NCI-H1436 treated with DMSO at 0.1 percent for 48 hours (cell line): ENCODE measurements at regions not wholly inside any gene's neighbourhood (a gene's known extent, or its start where the extent isn't known, plus 50 kb on each side); places are given as distances from the start of the nearest gene placed in this dataset.
"Not testable (repeated sequence)": the region's sequence is repeated elsewhere in the genome, so short reads cannot be mapped to it uniquely, and the experiment has no call there.

Experiments
- DNase-seq: peaks from one replicate; lab custom pipeline; 2025; lab: John Stamatoyannopoulos, UW

- no peak for DNase-seq
Measured at GRCh38 chr21:41631564-41632461, 123.9 kb upstream of the TMPRSS2 start.

- no peak for DNase-seq
Measured at GRCh38 chr21:41630917-41631316, 123.0 kb upstream of the TMPRSS2 start.

GRCh38 chr21:41630249-41630648 is 122.3 kb upstream of the TMPRSS2 start:
- no peak for DNase-seq

DNA sequence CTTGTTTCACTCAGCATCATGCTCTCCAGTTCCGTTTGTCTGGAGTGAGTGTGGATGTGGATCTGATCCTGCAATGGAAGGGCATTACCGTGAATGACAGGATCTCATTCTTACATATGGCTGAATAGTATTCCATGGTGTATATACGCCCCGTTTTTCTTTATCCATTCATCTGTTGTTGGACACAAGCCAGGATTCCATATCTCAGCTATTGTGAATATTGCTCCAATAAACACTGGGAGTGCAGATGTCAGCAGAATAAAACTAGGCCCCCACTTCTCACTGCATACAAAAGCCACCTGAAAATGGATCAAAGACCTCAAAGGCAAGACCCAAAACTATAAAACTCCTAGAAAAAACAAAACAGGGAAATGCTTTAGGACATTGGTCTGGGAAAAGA is 120.3 kb upstream of the TMPRSS2 start:
- no peak for DNase-seq

- no peak for DNase-seq
Measured at GRCh38 chr21:41627428-41627827, 119.5 kb upstream of the TMPRSS2 start.

GRCh38 chr21:41626021-41626420 is 118.1 kb upstream of the TMPRSS2 start:
- DNase-seq, result no peak

GRCh38 chr21:41625428-41625827 is 117.5 kb upstream of the TMPRSS2 start:
- no peak for DNase-seq

DNA sequence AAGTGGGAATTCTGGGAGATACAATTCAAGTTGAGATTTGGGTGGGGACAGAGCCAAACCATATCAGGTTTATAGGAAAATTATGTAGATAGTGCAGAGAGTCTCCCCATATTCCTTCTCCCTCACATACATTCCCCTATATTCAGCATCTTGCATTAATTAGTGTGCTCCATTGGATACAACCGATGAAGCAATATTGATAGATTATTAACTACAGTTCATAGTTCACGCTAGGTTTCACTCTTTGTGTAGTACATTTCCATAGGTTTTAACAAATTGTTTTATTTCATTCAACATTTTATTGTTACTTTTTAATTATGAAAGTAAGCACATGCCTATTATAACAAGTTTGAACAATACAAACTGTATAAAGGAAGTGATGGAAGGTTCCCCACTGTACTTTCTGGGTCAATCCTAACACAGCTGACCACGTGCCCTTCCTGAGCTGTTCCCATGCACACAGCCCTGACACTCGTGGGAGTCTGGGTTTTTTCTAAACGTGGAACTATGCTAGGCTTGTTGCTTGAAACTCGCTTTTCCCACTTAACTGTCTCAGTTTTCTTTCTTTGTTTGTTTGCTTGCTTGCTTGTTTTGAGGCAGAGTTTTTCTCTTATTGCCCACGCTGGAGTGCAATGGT is 116.8 kb upstream of the TMPRSS2 start:
- no peak for DNase-seq

DNA sequence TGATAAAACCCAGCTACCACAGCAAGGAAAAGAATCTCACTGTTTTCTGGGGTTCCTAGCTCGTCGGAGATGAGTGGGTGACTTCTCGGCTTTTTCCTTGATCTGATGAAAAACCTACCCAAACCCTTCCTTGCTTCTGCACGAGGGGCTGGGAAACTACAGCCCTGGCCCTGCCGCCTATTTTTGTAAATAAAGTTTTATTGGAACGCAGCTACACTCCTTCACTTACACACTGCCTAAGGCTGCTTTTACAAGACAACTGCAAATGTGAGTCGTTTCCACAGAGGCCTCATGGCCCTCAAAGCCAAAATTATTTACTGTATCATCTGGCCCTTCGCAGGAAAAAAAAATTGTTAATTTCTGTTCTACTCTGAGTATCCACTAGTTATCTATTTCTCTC is 116.0 kb upstream of the TMPRSS2 start:
- DNase-seq, result no peak

DNA sequence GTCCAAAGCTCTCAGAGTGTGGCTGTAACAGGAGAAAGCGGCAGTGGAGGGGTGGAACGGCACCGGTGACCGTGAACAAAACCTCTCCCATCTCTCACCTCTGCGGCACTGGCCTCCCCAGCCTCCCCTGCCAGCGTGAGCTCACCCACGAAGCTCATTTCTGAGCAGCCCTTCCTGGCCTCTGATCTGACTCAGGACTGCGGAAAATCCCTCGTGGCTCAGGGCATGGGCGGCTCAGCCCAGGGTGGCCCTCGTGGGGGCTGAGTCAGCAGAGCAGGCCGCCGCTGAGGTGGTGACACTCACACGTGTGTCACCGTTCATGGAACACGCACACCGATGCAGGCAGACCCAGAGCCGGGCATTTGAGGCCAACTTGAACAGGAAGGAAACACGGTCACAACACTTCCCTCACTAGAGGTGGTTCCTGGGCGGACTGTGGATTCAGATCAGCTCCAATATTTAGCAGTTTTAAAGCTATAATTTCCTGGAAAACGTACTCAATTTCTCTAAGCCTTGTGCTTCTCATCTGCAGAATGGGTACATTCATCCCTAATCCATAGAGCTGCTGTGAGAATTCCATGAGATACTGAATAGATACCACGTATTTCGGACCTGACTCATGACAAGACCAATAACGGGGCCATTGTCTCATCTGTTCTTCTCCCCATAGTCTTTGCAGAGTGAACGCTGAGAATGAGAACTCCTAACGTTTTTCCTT is 115.0 kb upstream of the TMPRSS2 start:
- DNase-seq, result no peak

DNA sequence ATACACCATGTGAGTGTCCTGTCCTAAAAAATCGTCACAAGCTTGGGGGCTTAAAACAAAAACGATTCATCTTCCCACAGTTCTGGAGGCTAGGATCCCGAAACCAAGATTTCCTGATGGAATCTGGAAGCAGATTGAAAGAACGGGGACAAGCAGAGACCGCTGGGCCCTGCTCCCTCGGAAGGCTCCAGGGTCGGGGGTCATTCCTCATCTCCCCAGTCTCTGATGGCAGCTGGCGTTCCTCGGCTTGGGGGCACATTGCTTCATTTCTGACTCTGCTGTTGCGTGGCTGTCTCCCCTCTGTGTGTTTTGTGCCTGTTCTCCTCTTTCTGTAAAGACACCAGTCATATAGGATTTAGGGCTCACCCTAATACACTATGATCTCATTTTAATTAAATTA is 114.2 kb upstream of the TMPRSS2 start:
- no peak for DNase-seq

DNA sequence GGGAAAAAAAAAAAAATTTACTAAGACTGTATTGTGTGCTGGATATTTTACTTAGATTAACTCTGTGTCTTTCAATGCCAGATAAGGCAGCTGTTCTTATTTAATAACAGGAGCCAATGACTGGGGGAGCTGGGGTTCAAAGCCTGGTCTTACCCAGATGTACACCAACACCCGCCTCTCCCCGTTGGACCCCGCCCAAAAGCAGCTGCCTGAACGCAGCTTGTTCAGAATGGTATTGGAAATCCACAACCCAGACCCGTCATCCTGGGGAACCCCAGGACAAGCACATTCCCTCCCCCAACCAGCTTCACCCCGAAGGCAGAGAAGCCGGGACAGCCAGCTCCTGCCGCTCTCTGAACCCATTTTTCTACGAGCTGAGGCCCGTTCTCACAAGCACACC is 113.6 kb upstream of the TMPRSS2 start:
- DNase-seq, result no peak

DNA sequence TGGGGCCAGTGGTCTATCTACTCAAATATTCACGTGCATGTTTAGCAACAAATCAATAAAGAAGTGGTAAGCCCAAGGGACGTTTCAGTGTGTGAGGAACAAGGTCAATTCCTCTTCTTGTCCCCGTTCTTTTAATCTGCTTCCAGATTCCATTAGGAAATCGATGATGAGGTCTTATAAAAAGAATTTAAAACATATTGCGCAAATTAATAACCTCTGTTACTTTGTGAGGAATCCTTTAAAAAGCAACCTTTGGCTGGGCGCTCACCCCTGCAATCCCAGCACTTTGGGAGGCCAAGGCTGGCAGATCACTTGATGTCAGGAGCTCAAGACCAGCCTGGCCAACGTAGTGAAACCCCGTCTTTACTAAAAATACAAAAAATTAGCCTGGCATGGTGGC is 113.0 kb upstream of the TMPRSS2 start:
- no peak for DNase-seq

DNA sequence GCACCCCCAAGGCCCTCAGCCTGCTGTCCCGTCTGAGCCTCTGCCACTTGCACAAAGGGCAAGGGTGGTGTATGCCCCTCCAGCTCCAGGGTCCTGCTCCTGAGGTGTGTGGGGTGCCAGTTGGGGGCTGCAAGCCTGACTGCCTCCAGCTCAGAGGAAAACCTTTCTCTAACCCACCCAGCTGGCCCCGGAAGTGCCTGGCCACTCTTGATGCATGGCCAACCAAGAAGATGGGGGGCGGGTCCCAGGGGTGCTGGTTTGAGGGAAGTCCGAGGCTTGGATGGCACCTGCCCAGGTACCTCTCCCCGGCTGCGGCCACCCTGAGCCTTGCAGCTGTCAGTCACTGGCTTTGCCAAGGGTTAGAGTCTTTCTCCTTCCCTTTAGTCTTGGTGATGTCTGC is 112.6 kb upstream of the TMPRSS2 start:
- no peak for DNase-seq

DNA sequence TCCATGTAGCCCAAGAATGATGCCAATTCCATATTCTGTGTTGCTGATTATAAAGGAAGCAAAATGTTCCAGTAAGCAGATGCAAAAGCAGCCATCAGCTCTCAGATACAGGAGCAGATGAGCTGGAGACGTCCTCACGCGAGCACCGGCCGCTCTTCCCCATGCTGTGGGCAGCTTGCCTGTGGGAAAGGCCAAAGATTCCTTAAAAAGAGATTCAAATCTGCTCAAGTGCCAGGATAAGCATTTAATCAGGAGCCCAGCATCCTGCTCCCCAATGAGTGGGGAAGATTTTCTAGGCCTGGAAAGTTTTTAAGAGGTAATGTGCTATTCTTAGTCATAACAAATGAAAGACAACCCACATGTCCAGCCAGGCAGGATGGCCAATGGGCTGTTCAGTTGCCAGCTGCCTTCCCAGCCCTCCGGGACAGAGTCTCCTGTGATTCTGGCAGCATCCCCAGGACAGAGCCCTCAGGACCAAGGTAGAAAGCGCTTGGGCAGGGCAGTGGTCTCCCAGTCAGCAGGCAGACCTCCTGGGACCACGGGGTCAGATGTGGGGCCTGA is 108.2 kb upstream of the TMPRSS2 start:
- no peak for DNase-seq

DNA sequence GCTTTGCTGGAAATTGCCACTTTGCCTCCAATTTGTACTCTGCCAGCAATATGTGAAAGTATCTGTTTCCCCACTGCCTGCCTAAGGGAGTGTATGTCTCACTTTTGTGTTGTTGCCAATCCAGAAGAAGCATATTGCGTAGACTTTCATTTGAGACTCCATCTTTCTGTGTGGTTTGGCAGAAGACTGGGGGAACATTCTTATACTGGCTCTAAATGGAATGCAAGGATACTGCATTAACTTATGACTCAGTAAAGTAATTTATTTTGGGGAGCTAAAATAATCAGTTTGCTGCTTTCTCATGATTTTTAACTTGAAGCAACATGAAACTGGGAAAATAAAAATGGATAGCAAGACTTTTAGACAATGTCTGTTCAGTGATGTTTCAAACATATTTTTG is 107.7 kb upstream of the TMPRSS2 start:
- DNase-seq, result no peak

GRCh38 chr21:41614511-41614910 is 106.6 kb upstream of the TMPRSS2 start:
- no peak for DNase-seq

DNA sequence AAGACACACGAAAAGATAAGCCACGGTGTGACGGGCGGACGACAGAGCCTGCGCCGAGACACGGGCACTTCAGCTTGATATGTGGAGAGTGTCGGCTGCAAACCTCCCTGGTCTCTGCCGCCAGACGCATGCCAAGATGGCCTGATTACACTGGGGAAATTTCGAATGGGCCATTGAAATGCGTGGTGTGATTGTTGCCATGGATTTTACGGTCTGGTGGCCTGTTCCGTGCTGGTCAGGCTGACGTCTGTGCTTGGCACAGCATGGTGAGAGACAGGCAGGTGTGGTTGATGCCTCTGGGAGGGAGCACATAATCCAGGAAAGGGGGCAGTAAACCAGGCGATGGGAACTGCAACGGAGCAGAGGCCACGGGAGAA is 105.6 kb upstream of the TMPRSS2 start:
- no peak for DNase-seq

DNA sequence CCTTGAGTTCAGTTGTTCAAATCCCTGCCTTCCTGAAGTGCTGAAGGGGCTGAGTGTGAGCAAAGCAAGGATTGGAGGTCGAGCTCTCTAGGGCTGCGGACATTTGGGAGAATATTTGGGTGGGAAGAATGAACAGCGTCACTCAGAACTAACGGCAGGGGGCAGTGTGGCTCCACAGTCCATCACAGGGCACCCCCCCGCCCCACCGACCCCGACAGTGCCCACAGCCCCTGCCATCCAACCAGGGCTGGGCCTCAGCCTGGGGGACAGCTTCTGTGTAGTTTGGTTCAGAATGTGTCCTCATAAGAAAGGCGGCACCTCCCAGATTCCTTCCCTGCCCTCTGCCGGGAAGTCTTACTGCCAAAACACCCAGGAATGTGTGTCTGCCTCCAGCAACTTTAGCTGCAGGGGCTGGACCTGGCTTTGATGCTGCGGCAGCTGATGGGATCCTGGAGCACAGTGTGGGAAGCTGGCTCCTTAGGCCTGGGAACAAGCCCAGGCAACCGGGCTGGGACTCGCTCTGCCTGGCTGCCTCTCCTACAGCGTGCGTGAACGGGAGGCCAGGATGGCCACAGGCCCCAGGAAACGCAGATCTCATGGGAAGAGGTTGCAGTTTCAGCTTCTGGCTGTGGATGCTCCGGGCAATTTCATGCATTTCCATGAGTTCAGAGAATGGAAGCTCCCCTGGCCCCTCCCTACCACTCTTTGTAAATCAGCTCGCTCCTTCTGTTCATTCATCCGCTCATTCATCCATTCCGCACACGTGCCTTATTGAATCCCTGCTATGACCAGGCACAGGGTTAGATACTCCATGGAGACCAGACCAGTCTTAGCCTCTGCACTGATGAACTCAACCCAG is 104.9 kb upstream of the TMPRSS2 start:
- DNase-seq, result no peak

GRCh38 chr21:41611966-41612606 is 104.1 kb upstream of the TMPRSS2 start:
- no peak for DNase-seq

DNA sequence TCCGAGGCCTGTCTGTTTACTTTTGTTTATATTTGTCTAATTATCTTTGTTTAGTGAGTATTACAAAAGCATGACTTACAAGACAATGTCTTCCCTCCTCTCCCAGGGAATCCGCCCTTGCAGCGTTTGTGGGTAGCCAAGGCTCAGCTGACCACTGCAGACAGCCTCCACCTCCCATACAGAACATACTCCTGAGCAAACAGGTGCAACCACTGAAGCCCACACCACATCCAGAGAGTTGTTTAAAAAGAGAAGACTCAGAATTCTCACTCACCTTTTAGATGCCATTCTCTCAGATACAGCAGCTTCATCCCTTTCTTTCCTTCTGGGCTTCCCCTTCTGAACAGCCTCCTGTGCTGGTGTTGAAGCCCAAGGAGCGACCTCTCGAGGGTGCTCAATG is 103.5 kb upstream of the TMPRSS2 start:
- DNase-seq, result no peak

- DNase-seq, result not testable (repeated sequence)
Measured at GRCh38 chr21:41610840-41611115, 102.8 kb upstream of the TMPRSS2 start.
